WTC11 (cell line): ENCODE measurements at regions not wholly inside any gene's neighbourhood (a gene's known extent, or its start where the extent isn't known, plus 50 kb on each side); places are given as distances from the start of the nearest gene placed in this dataset.

Source experiments
- ATAC-seq: fragments of 200-7000 bp; cut with Tn5 transposase; 2 replicates; pipeline ENCODE4 v1.10.0; 2021; ENCODE audit warnings: mild to moderate bottlenecking, moderate library complexity
- CTCF ChIA-PET: fragments of 300-600 bp; sonication (Branson Sonifier 250); formaldehyde crosslinking; loops from one replicate; lab custom pipeline; 2021; ENCODE audit warnings: antibody characterized with exemption; lab: Charles Lee
- POLR2A ChIA-PET: fragments of 350-600 bp; sonication (Branson Sonifier 250); formaldehyde crosslinking; loops from one replicate; lab custom pipeline; 2021; ENCODE audit warnings: antibody characterized with exemption; lab: Charles Lee
- DNase-seq: peaks from one replicate; pipeline ENCODE4 v3.0.0; 2021; ENCODE audit warnings: low spot score
- H3K27ac Mint-ChIP-seq: 2 replicates; pipeline ENCODE4 v1.8.0; 2021; ENCODE audit warnings: mixed read lengths
- H3K27me3 Mint-ChIP-seq: 2 replicates; pipeline ENCODE4 v1.8.0; 2021; ENCODE audit warnings: low read depth, mild to moderate bottlenecking, moderate library complexity, mixed read lengths
- H3K36me3 Mint-ChIP-seq: 2 replicates; pipeline ENCODE4 v1.8.0; 2021; ENCODE audit warnings: mixed read lengths
- H3K4me1 Mint-ChIP-seq: 2 replicates; pipeline ENCODE4 v1.8.0; 2022; ENCODE audit warnings: mixed read lengths
- H3K4me3 Mint-ChIP-seq: 2 replicates; pipeline ENCODE4 v1.8.0; 2021; ENCODE audit warnings: mild to moderate bottlenecking, moderate library complexity, mixed read lengths
- H3K9me3 Mint-ChIP-seq: 2 replicates; pipeline ENCODE4 v1.8.0; 2021; ENCODE audit warnings: mixed read lengths
- CREB1 ChIP-seq: sonication (generic); formaldehyde crosslinking; IDR thresholded peaks from 2 replicates; pipeline ENCODE4 v1.8.0; 2023; ENCODE audit warnings: mild to moderate bottlenecking, missing genetic modification reagents
- E2F4 ChIP-seq: sonication (generic); formaldehyde crosslinking; IDR thresholded peaks from 2 replicates; pipeline ENCODE4 v1.8.1; 2022; ENCODE audit warnings: low read depth, mild to moderate bottlenecking, moderate library complexity, missing genetic modification reagents, borderline replicate concordance
- EMX1 ChIP-seq: fragments of 250-450 bp; sonication (Bioruptor Pico); IDR thresholded peaks from 2 replicates; pipeline ENCODE4 v1.8.0; 2021; ENCODE audit warnings: mild to moderate bottlenecking
- ETV6 ChIP-seq: sonication (generic); formaldehyde crosslinking; IDR thresholded peaks from 2 replicates; pipeline ENCODE4 v1.8.1; 2022; ENCODE audit warnings: mild to moderate bottlenecking, missing genetic modification reagents
- FOXJ3 ChIP-seq: sonication (generic); formaldehyde crosslinking; IDR thresholded peaks from 2 replicates; pipeline ENCODE4 v1.9.0; 2021; ENCODE audit warnings: missing genetic modification reagents, mild to moderate bottlenecking, borderline replicate concordance
- FOXK1 ChIP-seq: sonication (generic); formaldehyde crosslinking; IDR thresholded peaks from 2 replicates; pipeline ENCODE4 v1.8.0; 2022; ENCODE audit warnings: mild to moderate bottlenecking, moderate library complexity, missing genetic modification reagents
- FOXP1 ChIP-seq: sonication (generic); formaldehyde crosslinking; IDR thresholded peaks from 2 replicates; pipeline ENCODE4 v1.8.0; 2022; ENCODE audit warnings: missing genetic modification reagents, mild to moderate bottlenecking, moderate library complexity, borderline replicate concordance
- IRF2 ChIP-seq: sonication (generic); formaldehyde crosslinking; IDR thresholded peaks from 2 replicates; pipeline ENCODE4 v1.8.0; 2022; ENCODE audit warnings: low read depth, missing genetic modification reagents, borderline replicate concordance
- RORB ChIP-seq: fragments of 250-450 bp; sonication (Bioruptor Pico); IDR thresholded peaks from 2 replicates; pipeline ENCODE4 v1.9.0; 2021; ENCODE audit warnings: mild to moderate bottlenecking
- SOX15 ChIP-seq: fragments of 250-450 bp; sonication (Bioruptor Pico); IDR thresholded peaks from 2 replicates; pipeline ENCODE4 v1.9.0; 2021; ENCODE audit warnings: mild to moderate bottlenecking
- SP1 ChIP-seq: sonication (generic); formaldehyde crosslinking; conservative IDR thresholded peaks from 2 replicates; pipeline ENCODE4 v1.8.1; 2022; ENCODE audit warnings: missing genetic modification reagents
- STAT6 ChIP-seq: sonication (generic); formaldehyde crosslinking; conservative IDR thresholded peaks from 2 replicates; pipeline ENCODE4 v1.8.1; 2023; ENCODE audit warnings: mild to moderate bottlenecking, low read depth, missing genetic modification reagents, moderate library complexity
- TCF7 ChIP-seq: sonication (generic); formaldehyde crosslinking; IDR thresholded peaks from 2 replicates; pipeline ENCODE4 v1.8.0; 2022; ENCODE audit warnings: mild to moderate bottlenecking, low read depth, missing genetic modification reagents, moderate library complexity
- TEAD1 ChIP-seq: sonication (generic); formaldehyde crosslinking; IDR thresholded peaks from 2 replicates; pipeline ENCODE4 v1.8.0; 2022; ENCODE audit warnings: mild to moderate bottlenecking, missing genetic modification reagents
- USF2 ChIP-seq: sonication (generic); formaldehyde crosslinking; IDR thresholded peaks from 2 replicates; pipeline ENCODE4 v1.8.1; 2023; ENCODE audit warnings: mild to moderate bottlenecking, missing genetic modification reagents, moderate library complexity
- ZNF121 ChIP-seq: sonication (generic); formaldehyde crosslinking; IDR thresholded peaks from 2 replicates; pipeline ENCODE4 v1.8.0; 2023; ENCODE audit warnings: missing genetic modification reagents
- ZNF396 ChIP-seq: fragments of 250-450 bp; sonication (Bioruptor Pico); IDR thresholded peaks from 2 replicates; pipeline ENCODE4 v1.8.0; 2021; ENCODE audit warnings: mild to moderate bottlenecking, moderate library complexity, borderline replicate concordance
- ZNF423 ChIP-seq: fragments of 250-450 bp; sonication (Bioruptor Pico); IDR thresholded peaks from 2 replicates; pipeline ENCODE4 v2.1.2; 2022; ENCODE audit warnings: mild to moderate bottlenecking, moderate library complexity
- ZNF512 ChIP-seq: sonication (generic); formaldehyde crosslinking; IDR thresholded peaks from 2 replicates; pipeline ENCODE4 v1.8.1; 2022; ENCODE audit warnings: missing genetic modification reagents, borderline replicate concordance
- ZNF532 ChIP-seq: fragments of 250-450 bp; sonication (Bioruptor Pico); IDR thresholded peaks from 2 replicates; pipeline ENCODE4 v1.9.0; 2021; ENCODE audit warnings: mild to moderate bottlenecking, borderline replicate concordance
- ZSCAN18 ChIP-seq: fragments of 250-450 bp; sonication (Bioruptor Pico); IDR thresholded peaks from 2 replicates; pipeline ENCODE4 v2.1.2; 2022; ENCODE audit warnings: mild to moderate bottlenecking, moderate library complexity

- no peak for TF ChIP-seq ZNF396
- TF ChIP-seq, all 79 proteins: peak for 0
Observed at GRCh38 chr4:162727232-162727631, 439.5 kb downstream of the NAF1 start (continued).

GRCh38 chr4:162715401-162715800 lies 451.3 kb downstream of the NAF1 start:
- peak; percentile 60 for ATAC-seq
- TF ChIP-seq ZNF512 (CRISPR knock-in tag) (no peak), ZNF532 (no peak), FOXP1 (no peak), EMX1 (no peak), ZNF121 (no peak), TCF7 (CRISPR knock-in tag) (no peak), SOX15 (CRISPR knock-in tag) (no peak), IRF2 (CRISPR knock-in tag) (no peak), STAT6 (CRISPR knock-in tag) (no peak), ETV6 (CRISPR knock-in tag) (no peak), ZSCAN18 (no peak), E2F4 (CRISPR knock-in tag) (no peak), CREB1 (CRISPR knock-in tag) (no peak), RORB (no peak), FOXK1 (CRISPR knock-in tag) (no peak), USF2 (no peak), FOXJ3 (CRISPR knock-in tag) (no peak), ZNF423 (no peak), SP1 (CRISPR knock-in tag) (no peak), TEAD1 (no peak)
- Mint-ChIP-seq H3K36me3 (peaks cover 28% of the 10 kb centered on the region), H3K27ac (no peak overlapping the region), H3K4me3 (no peak overlapping the region), H3K27me3 (peaks cover 13% of the 10 kb centered on the region), H3K4me1 (peaks cover 22% of the 10 kb centered on the region), H3K9me3 (peaks cover 40% of the 10 kb centered on the region)
- DNase-seq = no peak
- CTCF ChIA-PET = no interaction called here
- POLR2A ChIA-PET = no interaction called here
